GM21390 (cell line): ENCODE measurements at regions not wholly inside any gene's neighbourhood (a gene's known extent, or its start where the extent isn't known, plus 50 kb on each side); places are given as distances from the start of the nearest gene placed in this dataset.

Experiments
- ATAC-seq: cut with Tn5 transposase; IDR thresholded peaks from one replicate; pipeline ENCODE4 v1.9.1; 2021; ENCODE audit not compliant: unreplicated experiment

GRCh38 chr10:83921984-83922860, 217.1 kb upstream of the GHITM start:
- no peak for ATAC-seq

GRCh38 chr10:83925133-83925532, 214.2 kb upstream of the GHITM start:
- no peak for ATAC-seq

GRCh38 chr10:83926606-83927005, 212.7 kb upstream of the GHITM start:
- no peak for ATAC-seq

GRCh38 chr10:83927166-83927565, 212.1 kb upstream of the GHITM start:
- ATAC-seq = no peak

- ATAC-seq = no peak
Observed at GRCh38 chr10:83929399-83929798, 209.9 kb upstream of the GHITM start.

- no peak for ATAC-seq
Observed at GRCh38 chr10:83931669-83932068, 207.6 kb upstream of the GHITM start.

GRCh38 chr10:83932245-83932644, 207.1 kb upstream of the GHITM start:
- no peak for ATAC-seq

GRCh38 chr10:83934062-83934461, 205.2 kb upstream of the GHITM start:
- no peak for ATAC-seq

- no peak for ATAC-seq
Observed at GRCh38 chr10:83934641-83935338, 204.5 kb upstream of the GHITM start.

- no peak for ATAC-seq
Observed at GRCh38 chr10:83935339-83935736, 204.0 kb upstream of the GHITM start.

- ATAC-seq = no peak
Observed at GRCh38 chr10:83935911-83936310, 203.4 kb upstream of the GHITM start.

GRCh38 chr10:83937161-83937560, 202.1 kb upstream of the GHITM start:
- ATAC-seq = no peak

- ATAC-seq = no peak
Observed at GRCh38 chr10:83937826-83938225, 201.5 kb upstream of the GHITM start.

- no peak for ATAC-seq
Observed at GRCh38 chr10:83941189-83941588, 198.1 kb upstream of the GHITM start.

GRCh38 chr10:83942410-83942809, 196.9 kb upstream of the GHITM start:
- no peak for ATAC-seq

- ATAC-seq = no peak
Observed at GRCh38 chr10:83943049-83943448, 196.3 kb upstream of the GHITM start.

- ATAC-seq = no peak
Observed at GRCh38 chr10:83943920-83944319, 195.4 kb upstream of the GHITM start.

- no peak for ATAC-seq
Observed at GRCh38 chr10:83945982-83946718, 193.2 kb upstream of the GHITM start.

GRCh38 chr10:83952314-83952713, 187.0 kb upstream of the GHITM start:
- no peak for ATAC-seq

GRCh38 chr10:83953589-83953988, 185.7 kb upstream of the GHITM start:
- no peak for ATAC-seq

GRCh38 chr10:83954193-83954799, 185.0 kb upstream of the GHITM start:
- no peak for ATAC-seq
